ENCODE measurements at regions not wholly inside any gene's neighbourhood (a gene's known extent, or its start where the extent isn't known, plus 50 kb on each side); places are given as distances from the start of the nearest gene placed in this dataset.

GRCh38 chr11:127632546-127632945 is 632.0 kb upstream of the KIRREL3 start:
- Histone ChIP-seq H3K4me3 (no peak overlapping the region), H3K27me3 (no peaks in the 10 kb centered on the region), H3K9me3 (no peaks in the 10 kb centered on the region), H3K27ac (no peak overlapping the region), H3K4me1 (no peaks in the 10 kb centered on the region), H3K36me3 (no peaks in the 10 kb centered on the region)
- DNase-seq, result no peak
- intact Hi-C loops (cut with DNase I; ENCODE audit: low total_unique reads), result no loop called here
- no peak for TF ChIP-seq POLR2A (IDR thresholded peaks at IDR 0.05)
- TF ChIP-seq, protein P1, sequence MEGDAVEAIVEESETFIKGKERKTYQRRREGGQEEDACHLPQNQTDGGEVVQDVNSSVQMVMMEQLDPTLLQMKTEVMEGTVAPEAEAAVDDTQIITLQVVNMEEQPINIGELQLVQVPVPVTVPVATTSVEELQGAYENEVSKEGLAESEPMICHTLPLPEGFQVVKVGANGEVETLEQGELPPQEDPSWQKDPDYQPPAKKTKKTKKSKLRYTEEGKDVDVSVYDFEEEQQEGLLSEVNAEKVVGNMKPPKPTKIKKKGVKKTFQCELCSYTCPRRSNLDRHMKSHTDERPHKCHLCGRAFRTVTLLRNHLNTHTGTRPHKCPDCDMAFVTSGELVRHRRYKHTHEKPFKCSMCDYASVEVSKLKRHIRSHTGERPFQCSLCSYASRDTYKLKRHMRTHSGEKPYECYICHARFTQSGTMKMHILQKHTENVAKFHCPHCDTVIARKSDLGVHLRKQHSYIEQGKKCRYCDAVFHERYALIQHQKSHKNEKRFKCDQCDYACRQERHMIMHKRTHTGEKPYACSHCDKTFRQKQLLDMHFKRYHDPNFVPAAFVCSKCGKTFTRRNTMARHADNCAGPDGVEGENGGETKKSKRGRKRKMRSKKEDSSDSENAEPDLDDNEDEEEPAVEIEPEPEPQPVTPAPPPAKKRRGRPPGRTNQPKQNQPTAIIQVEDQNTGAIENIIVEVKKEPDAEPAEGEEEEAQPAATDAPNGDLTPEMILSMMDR (IDR thresholded peaks at IDR 0.05), result no peak

DNA sequence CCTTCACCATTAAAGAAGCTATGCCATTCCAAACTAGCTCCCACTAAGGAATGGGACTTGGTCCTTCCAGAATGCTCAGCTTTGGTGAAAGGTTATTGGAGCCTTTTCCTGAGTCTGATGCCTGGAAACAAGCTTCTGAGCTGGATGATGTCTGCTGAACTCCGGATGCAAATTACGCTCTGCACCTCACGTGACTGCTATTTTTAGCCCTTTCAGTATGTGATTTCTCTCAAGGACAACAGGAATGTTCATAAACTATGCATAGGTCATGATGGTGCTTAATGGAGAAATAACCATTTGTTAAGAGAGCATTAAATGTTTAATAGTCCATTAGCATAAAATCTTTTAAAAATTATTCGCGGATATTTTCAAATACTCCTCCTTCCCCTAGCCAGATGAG is 631.4 kb upstream of the KIRREL3 start:
- no peaks in the 10 kb centered on the region for H3K36me3 ChIP-seq
- no peaks in the 10 kb centered on the region for H3K9me3 ChIP-seq
- no peak for DNase-seq
- no peaks in the 10 kb centered on the region for H3K4me1 ChIP-seq
- H3K4me3 ChIP-seq, result no peak overlapping the region
- TF ChIP-seq, protein P1 (IDR thresholded peaks at IDR 0.05), result no peak
- TF ChIP-seq POLR2A (IDR thresholded peaks at IDR 0.05), result no peak
- no peak overlapping the region for H3K27ac ChIP-seq
- no peaks in the 10 kb centered on the region for H3K27me3 ChIP-seq
- intact Hi-C loops (cut with DNase I; ENCODE audit: low total_unique reads), result no loop called here

GRCh38 chr11:127629200-127629599 is 628.6 kb upstream of the KIRREL3 start:
- Histone ChIP-seq H3K36me3 (no peaks in the 10 kb centered on the region), H3K4me3 (no peak overlapping the region), H3K27me3 (no peaks in the 10 kb centered on the region), H3K4me1 (no peaks in the 10 kb centered on the region), H3K9me3 (no peaks in the 10 kb centered on the region), H3K27ac (no peak overlapping the region)
- no peak for DNase-seq
- TF ChIP-seq, protein P1 (IDR thresholded peaks at IDR 0.05), result no peak
- no peak for TF ChIP-seq POLR2A (IDR thresholded peaks at IDR 0.05)
- intact Hi-C loops (cut with DNase I; ENCODE audit: low total_unique reads), result no loop called here

GRCh38 chr11:127628458-127628785 is 627.9 kb upstream of the KIRREL3 start:
- H3K4me3 ChIP-seq, result no peak overlapping the region
- H3K36me3 ChIP-seq, result no peaks in the 10 kb centered on the region
- H3K4me1 ChIP-seq, result no peaks in the 10 kb centered on the region
- intact Hi-C loops (cut with DNase I; ENCODE audit: low total_unique reads), result no loop called here
- H3K27me3 ChIP-seq, result no peaks in the 10 kb centered on the region
- no peak overlapping the region for H3K27ac ChIP-seq
- no peak for TF ChIP-seq POLR2A (IDR thresholded peaks at IDR 0.05)
- TF ChIP-seq, protein P1 (IDR thresholded peaks at IDR 0.05), result no peak
- H3K9me3 ChIP-seq, result no peaks in the 10 kb centered on the region
- no peak for DNase-seq

GRCh38 chr11:127627629-127628457 is 627.3 kb upstream of the KIRREL3 start:
- TF ChIP-seq, protein P1 (IDR thresholded peaks at IDR 0.05), result no peak
- TF ChIP-seq POLR2A (IDR thresholded peaks at IDR 0.05), result no peak
- Histone ChIP-seq H3K27me3 (no peaks in the 10 kb centered on the region), H3K4me1 (no peaks in the 10 kb centered on the region), H3K4me3 (no peak overlapping the region), H3K36me3 (no peaks in the 10 kb centered on the region), H3K9me3 (no peaks in the 10 kb centered on the region), H3K27ac (no peak overlapping the region)
- DNase-seq, result no peak
- intact Hi-C loops (cut with DNase I; ENCODE audit: low total_unique reads), result no loop called here

Measured in uterus (tissue), 3 donors.